HFF-Myc (cell line): ENCODE measurements at regions not wholly inside any gene's neighbourhood (a gene's known extent, or its start where the extent isn't known, plus 50 kb on each side); places are given as distances from the start of the nearest gene placed in this dataset.
"Not testable (repeated sequence)": the region's sequence is repeated elsewhere in the genome, so short reads cannot be mapped to it uniquely, and the experiment has no call there.

Experiments used
- DNase-seq: peaks from one replicate; pipeline ENCODE4 v3.0.0-alpha.2; 2011; ENCODE audit warnings: low read depth; ENCODE audit errors: extremely low read depth
- H3K4me3 ChIP-seq: replicated peaks from 2 replicates; pipeline ENCODE4 v1.5.1; 2011; ENCODE audit warnings: low read depth, mild to moderate bottlenecking, control low read depth, low read length
- TF ChIP-seq, protein P1 (sequence below): IDR thresholded peaks from 2 replicates; pipeline ENCODE4 v1.5.1; 2012; ENCODE audit warnings: mild to moderate bottlenecking, low read depth, low read length, control low read depth; ENCODE audit errors: missing control alignments

DNA sequence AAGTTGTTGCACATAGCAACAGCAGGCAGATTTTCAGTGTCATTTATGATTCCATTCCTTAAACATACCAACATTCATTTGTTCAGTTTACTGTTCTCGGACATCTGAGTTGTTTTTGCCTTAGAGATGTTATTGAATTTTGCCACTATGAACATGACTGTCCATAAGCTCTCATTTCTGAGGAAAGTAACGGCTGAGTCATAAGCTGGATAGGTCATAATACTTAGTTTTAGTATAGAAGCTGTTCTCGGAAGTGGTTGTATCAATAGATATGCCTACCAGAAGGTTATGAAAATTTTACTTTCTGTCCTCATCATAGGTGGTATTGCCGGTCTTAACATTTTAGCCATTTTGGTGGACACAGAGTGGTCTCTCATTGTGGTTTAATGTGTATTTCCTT, 157.1 kb upstream of the CLNK start:
- TF ChIP-seq, protein P1, sequence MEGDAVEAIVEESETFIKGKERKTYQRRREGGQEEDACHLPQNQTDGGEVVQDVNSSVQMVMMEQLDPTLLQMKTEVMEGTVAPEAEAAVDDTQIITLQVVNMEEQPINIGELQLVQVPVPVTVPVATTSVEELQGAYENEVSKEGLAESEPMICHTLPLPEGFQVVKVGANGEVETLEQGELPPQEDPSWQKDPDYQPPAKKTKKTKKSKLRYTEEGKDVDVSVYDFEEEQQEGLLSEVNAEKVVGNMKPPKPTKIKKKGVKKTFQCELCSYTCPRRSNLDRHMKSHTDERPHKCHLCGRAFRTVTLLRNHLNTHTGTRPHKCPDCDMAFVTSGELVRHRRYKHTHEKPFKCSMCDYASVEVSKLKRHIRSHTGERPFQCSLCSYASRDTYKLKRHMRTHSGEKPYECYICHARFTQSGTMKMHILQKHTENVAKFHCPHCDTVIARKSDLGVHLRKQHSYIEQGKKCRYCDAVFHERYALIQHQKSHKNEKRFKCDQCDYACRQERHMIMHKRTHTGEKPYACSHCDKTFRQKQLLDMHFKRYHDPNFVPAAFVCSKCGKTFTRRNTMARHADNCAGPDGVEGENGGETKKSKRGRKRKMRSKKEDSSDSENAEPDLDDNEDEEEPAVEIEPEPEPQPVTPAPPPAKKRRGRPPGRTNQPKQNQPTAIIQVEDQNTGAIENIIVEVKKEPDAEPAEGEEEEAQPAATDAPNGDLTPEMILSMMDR = no peak
- DNase-seq = no peak
- H3K4me3 ChIP-seq = no peak overlapping the region

DNA sequence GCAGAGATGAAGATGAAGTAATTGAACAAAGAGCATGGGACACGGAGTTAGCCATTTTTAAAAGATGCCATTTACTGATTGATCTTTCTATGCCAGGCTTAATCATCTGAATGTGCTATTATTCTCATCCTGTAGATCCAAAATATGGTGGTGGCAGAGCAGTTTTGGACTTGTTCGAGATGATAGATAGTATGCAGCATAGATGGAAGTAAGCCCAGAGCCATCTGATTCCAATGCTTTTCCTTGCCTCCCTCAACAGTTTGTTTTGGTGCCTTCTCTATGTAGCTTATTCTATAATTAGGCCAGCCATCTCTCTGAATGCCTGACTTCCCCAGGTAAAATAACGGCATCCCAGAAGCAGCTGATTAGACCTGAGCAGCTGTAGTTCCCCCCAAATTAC, 152.6 kb upstream of the CLNK start:
- DNase-seq = no peak
- TF ChIP-seq, protein P1 = no peak
- H3K4me3 ChIP-seq = no peak overlapping the region

DNA sequence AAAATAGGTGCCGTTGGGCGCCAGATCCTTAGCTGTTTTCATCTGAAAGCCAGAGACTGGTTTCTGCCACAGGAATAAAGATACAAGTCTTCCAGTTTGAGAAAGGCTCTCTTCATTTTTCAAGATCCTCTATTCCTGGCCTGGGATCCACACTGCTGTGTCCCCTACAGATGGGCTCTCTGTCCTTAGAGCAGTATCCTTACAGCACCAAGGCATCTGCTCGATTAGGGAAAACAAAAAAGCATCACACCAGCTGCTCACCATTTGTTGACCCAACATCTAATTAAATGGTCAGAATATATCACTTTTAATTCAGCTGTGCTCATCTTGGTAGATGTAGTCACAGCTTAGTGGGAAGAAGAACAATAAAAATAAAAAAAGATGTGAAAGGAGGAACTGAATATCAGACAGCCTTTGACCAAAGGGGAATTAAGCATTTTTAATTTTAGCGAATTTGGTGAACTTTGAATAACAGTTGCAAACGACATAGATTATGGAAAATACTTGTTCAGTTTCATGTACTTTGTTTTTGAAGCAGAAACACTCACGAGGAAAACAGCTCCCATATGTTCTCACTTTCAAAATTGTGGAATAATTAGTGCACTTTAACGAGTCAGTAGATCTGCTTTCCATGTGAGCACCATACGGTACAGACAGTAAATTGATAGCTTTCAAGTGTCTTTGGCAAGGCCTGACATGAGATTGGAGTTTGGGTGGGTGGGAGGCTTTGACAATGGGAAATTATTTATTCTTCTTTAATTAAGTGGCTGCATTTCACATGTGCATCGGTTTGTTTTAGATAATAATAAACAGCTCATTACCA, 148.4 kb upstream of the CLNK start:
- TF ChIP-seq, protein P1 = no peak
- no peak for DNase-seq
- no peak overlapping the region for H3K4me3 ChIP-seq

DNA sequence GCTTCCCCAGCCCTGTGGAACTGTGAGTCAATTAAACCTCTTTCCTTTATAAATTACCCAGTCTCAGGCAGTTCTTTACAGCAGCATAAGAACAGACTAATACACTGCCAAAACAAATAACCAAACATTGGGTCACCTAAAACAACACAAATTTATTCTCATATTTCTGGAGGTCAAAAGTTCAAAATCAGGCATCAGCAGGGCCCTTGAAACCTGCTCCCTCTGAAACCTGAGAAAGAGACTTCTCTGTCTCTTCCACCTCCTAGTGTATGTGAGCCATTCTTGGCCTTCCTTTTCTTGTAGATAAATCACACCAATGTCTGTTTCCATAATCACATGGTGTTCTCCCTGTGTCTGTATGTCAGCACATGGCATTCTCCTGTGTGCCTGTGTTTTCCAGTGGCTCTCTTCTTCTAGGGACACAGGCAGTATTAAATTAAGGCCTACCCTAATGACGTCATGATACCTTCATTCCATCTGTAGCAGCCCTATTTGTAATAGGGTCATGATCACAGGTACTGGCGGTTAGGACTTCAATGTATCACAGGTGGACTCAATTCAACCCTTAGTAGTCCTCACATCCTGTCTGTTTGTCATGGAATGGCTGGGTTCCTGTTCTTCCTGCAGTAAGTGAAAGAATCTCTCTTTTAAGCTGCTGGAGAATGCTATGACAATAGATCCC, 147.3 kb upstream of the CLNK start:
- TF ChIP-seq, protein P1 = no peak
- DNase-seq = no peak
- no peak overlapping the region for H3K4me3 ChIP-seq

DNA sequence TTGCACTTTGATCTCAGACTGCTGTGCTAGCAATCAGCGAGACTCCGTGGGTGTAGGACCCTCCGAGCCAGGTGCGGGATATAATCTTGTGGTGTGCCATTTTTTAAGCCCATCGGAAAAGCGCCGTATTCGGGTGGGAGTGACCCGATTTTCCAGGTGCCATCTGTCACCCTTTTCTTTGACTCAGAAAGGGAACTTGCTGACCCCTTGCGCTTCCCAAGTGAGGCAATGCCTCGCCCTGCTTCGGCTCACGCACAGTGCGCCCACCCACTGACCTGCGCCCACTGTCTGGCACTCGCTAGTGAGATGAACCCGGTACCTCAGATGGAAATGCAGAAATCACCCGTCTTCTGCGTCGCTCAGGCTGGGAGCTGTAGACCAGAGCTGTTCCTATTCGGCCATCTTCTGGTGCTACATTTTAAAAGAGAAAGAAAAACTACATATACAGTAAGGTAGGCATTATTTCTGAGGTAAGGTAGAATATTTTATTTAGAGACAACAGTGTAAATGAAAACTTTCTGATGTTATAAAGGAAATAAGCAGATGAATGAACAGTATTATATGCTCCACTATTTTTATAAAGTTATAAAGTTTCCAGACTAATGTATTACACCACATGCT, 144.5 kb upstream of the CLNK start:
- H3K4me3 ChIP-seq, DNase-seq: not testable (repeated sequence)

DNA sequence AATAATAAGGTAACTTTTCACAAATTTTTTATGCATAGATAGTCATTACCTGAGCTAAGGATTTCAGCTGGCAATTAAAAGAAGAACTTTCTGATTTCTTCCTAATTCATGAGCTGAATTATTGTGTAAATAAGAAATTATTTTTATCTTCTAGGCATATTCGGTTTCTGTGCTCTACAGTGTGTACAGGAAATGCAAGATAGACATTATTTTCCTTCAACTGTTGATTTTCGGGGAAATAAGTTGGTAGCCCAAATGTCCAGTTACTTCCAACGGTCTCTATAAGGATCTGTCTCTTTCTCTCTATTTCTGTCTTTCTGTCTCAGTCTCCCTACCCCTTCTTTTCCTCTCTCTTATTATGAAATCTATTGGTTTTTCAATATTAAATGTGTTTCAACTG, 137.3 kb upstream of the CLNK start:
- TF ChIP-seq, protein P1 = no peak
- DNase-seq = no peak
- H3K4me3 ChIP-seq = no peak overlapping the region

DNA sequence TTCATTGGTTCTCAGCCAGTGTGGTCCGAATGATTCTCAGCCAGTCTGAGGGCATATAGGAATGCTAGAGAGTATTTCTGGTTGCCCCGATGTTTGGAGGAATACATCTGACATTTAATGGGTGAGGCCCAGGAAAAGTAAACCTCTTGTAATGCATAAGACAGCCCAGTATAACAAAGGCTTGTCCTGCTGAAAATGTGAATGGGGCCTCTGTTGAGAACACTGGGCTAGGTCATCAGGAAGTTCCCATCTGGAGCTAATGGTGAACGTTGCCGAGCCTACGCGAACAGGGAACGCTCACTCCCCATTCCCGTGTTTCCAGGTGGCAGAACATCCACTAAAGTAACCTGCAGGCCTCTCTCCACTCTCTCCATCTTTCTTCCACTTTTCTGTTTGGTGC, 132.0 kb upstream of the CLNK start:
- H3K4me3 ChIP-seq = no peak overlapping the region
- TF ChIP-seq, protein P1 = no peak
- DNase-seq = no peak
